B cell (primary cell): ENCODE measurements at regions not wholly inside any gene's neighbourhood (a gene's known extent, or its start where the extent isn't known, plus 50 kb on each side); places are given as distances from the start of the nearest gene placed in this dataset.

ENCODE experiments used
- ATAC-seq: fragments of 200-7000 bp; cut with Tn5 transposase; one replicate; pipeline ENCODE4 v1.10.0; 2021; ENCODE audit warnings: low read depth, mild to moderate bottlenecking, moderate number of reproducible peaks, moderate library complexity
- CTCF ChIA-PET: fragments of 350-600 bp; sonication (Branson Sonifier 250); formaldehyde crosslinking; loops from one replicate; lab custom pipeline; 2021; ENCODE audit warnings: antibody characterized with exemption, inconsistent platforms; lab: Charles Lee
- POLR2A ChIA-PET: fragments of 350-600 bp; sonication (Branson Sonifier 250); formaldehyde crosslinking; loops from one replicate; lab custom pipeline; 2021; ENCODE audit warnings: antibody characterized with exemption; lab: Charles Lee
- DNase-seq: peaks from one replicate; pipeline ENCODE4 v3.0.0; 2013
- H2AFZ ChIP-seq: 2 replicates; pipeline ENCODE4 v1.6.1; 2012; ENCODE audit warnings: mild to moderate bottlenecking, low read depth, low read length; ENCODE audit not compliant: insufficient read depth, poor library complexity, severe bottlenecking
- H3K27ac ChIP-seq, 2 donors: 1 replicate in 1 of 2; 2 replicates in 1 of 2; pipeline ENCODE4 v1.5.1; 2012 to 2013; ENCODE audit warnings: low read length in 2 of 2, mild to moderate bottlenecking in 2 of 2, moderate library complexity in 1 of 2
- H3K27me3 ChIP-seq, 4 experiments: fragments of 200-600 bp in 1 of 4; sonication (generic) in 1 of 4; replicated peaks in 1 of 4; 1 replicate in 2 of 4; 2 replicates in 2 of 4; pipeline versions ENCODE4 v1.6.1 to v1.7.0; 2013 to 2016; ENCODE audit warnings: low read length in 3 of 4, mild to moderate bottlenecking in 2 of 4, mixed read lengths in 1 of 4, moderate library complexity in 1 of 4; ENCODE audit not compliant: insufficient read depth in 4 of 4, control insufficient read depth in 3 of 4; ENCODE audit errors: control extremely low read depth in 1 of 4
- H3K36me3 ChIP-seq, 2 experiments: replicated peaks in 1 of 2; 1 replicate in 1 of 2; 2 replicates in 1 of 2; pipeline versions ENCODE4 v1.6.1 to v1.7.1; 2013; ENCODE audit warnings: low read length in 1 of 2; ENCODE audit not compliant: insufficient read depth in 2 of 2, control insufficient read depth in 1 of 2; ENCODE audit errors: control extremely low read depth in 1 of 2, extremely low read depth in 1 of 2
- H3K4me1 ChIP-seq, 2 donors: fragments of 200-600 bp in 1 of 2; sonication (generic) in 1 of 2; 1 replicate in 1 of 2; 2 replicates in 1 of 2; pipeline versions ENCODE4 v1.5.1 to v1.6.1; 2013 to 2017; ENCODE audit warnings: low read length in 2 of 2; ENCODE audit not compliant: control insufficient read depth in 2 of 2, insufficient read depth in 2 of 2
- H3K4me2 ChIP-seq: replicated peaks from 2 replicates; pipeline ENCODE3; 2012; ENCODE audit warnings: mild to moderate bottlenecking, low read depth, low read length; ENCODE audit not compliant: poor library complexity, severe bottlenecking
- H3K4me3 ChIP-seq, 5 experiments: fragments of 200-600 bp in 1 of 5; sonication (generic) in 1 of 5; 1 replicate in 3 of 5; 2 replicates in 2 of 5; pipeline versions ENCODE4 v1.5.1 to v1.7.0; 2011 to 2016; ENCODE audit warnings: low read length in 4 of 5, mild to moderate bottlenecking in 4 of 5, low read depth in 2 of 5, control low read depth in 1 of 5, moderate library complexity in 1 of 5; ENCODE audit not compliant: insufficient read depth in 1 of 5; ENCODE audit errors: control extremely low read depth in 1 of 5, extremely low read depth in 1 of 5
- H3K79me2 ChIP-seq: fragments of 200-600 bp; sonication (generic); one replicate; pipeline ENCODE4 v1.6.0; 2016; ENCODE audit warnings: low read length; ENCODE audit not compliant: control insufficient read depth, insufficient read depth
- H3K9ac ChIP-seq: fragments of 200-600 bp; sonication (generic); 2 replicates; pipeline ENCODE4 v1.6.1; 2017; ENCODE audit warnings: mild to moderate bottlenecking, low read length, moderate library complexity
- H3K9me3 ChIP-seq, 3 donors: one replicate each; pipeline versions ENCODE4 v1.6.1 to v1.7.1; 2013; ENCODE audit warnings: low read length in 2 of 3; ENCODE audit not compliant: control insufficient read depth in 2 of 3, insufficient read depth in 1 of 3; ENCODE audit errors: control extremely low read depth in 1 of 3
- H4K20me1 ChIP-seq: 2 replicates; pipeline ENCODE4 v1.6.0; 2012; ENCODE audit warnings: mild to moderate bottlenecking, low read length; ENCODE audit not compliant: insufficient read depth, control insufficient read depth, poor library complexity, severe bottlenecking
- H3K27ac Mint-ChIP-seq: one replicate; pipeline ENCODE4 v1.8.0; 2021; ENCODE audit warnings: mixed read lengths
- H3K27me3 Mint-ChIP-seq: one replicate; pipeline ENCODE4 v1.8.0; 2021; ENCODE audit warnings: mixed read lengths
- H3K4me1 Mint-ChIP-seq: one replicate; pipeline ENCODE4 v1.8.0; 2021; ENCODE audit warnings: mixed read lengths
- H3K4me3 Mint-ChIP-seq: one replicate; pipeline ENCODE4 v1.8.0; 2021; ENCODE audit warnings: mixed read lengths
- H3K9me3 Mint-ChIP-seq: one replicate; pipeline ENCODE4 v1.8.0; 2022; ENCODE audit warnings: mixed read lengths; ENCODE audit not compliant: insufficient read depth
- CTCF ChIP-seq: fragments of 200-600 bp; IDR thresholded peaks from one replicate; pipeline ENCODE4 v1.8.0; 2022; ENCODE audit warnings: antibody characterized with exemption, mild to moderate bottlenecking
- EZH2 ChIP-seq: IDR thresholded peaks from 2 replicates; pipeline ENCODE4 v1.6.1; 2012; ENCODE audit warnings: borderline replicate concordance, low read depth, mild to moderate bottlenecking, moderate library complexity, low read length; ENCODE audit not compliant: insufficient read depth, poor library complexity, severe bottlenecking
- WGBS: methylation state at CpG from one replicate; pipeline ENCODE4 v1.1.5; 2013; ENCODE audit warnings: missing lambda C conversion rate; ENCODE audit not compliant: insufficient coverage; 5-methylcytosine and 5-hydroxymethylcytosine counted together
- intact Hi-C: fragments of 100-400 bp; cut with micrococcal nuclease; formaldehyde crosslinking; loops from one replicate; pipeline ENCODE4 v1.10.0; 2022

- H3K4me2 ChIP-seq = no peak overlapping the region
- H3K79me2 ChIP-seq = no peaks in the 10 kb centered on the region
- no peak overlapping the region for H3K4me3 ChIP-seq
- H3K36me3 ChIP-seq = no peaks in the 10 kb centered on the region
- Mint-ChIP-seq H3K4me3 (no peak overlapping the region), H3K4me1 (peaks cover 5% of the 10 kb centered on the region), H3K27me3 (no peaks in the 10 kb centered on the region), H3K27ac (no peak overlapping the region), H3K9me3 (no peaks in the 10 kb centered on the region)
- no peak overlapping the region for H2AFZ ChIP-seq
- peaks cover 0 to 18% (median 4%) of the 10 kb centered on the region in 3 donors for H3K9me3 ChIP-seq
- DNase-seq (no peak), ATAC-seq (no peak)
- no peak overlapping the region for H3K27ac ChIP-seq
- H4K20me1 ChIP-seq = no peaks in the 10 kb centered on the region
- POLR2A ChIA-PET = interaction anchor here (0.5 kb wide), 1 partner anchor 30 kb away, joined by 3 read pairs; no protein-coding TSS in a partner anchor
- WGBS = 66% methylated on average over 26 of the region's 32 CpGs
- no peak for TF ChIP-seq CTCF
- TF ChIP-seq EZH2 = no peak
- H3K4me1 ChIP-seq = peaks cover 7 to 13% of the 10 kb centered on the region in 2 donors
- intact Hi-C loops = no loop called here
- no peak overlapping the region for H3K9ac ChIP-seq
- CTCF ChIA-PET = no interaction called here
- no peaks in the 10 kb centered on the region for H3K27me3 ChIP-seq
Measured at GRCh38 chr9:134215699-134216448, 51.5 kb upstream of the RNU6ATAC start.

- Mint-ChIP-seq H3K4me1 (peaks cover 5% of the 10 kb centered on the region), H3K27me3 (no peaks in the 10 kb centered on the region), H3K27ac (no peak overlapping the region), H3K9me3 (no peaks in the 10 kb centered on the region), H3K4me3 (no peak overlapping the region)
- no peak for TF ChIP-seq CTCF
- TF ChIP-seq EZH2 = no peak
- Histone ChIP-seq H3K4me3 (no peak overlapping the region), H3K4me1 (peaks cover 7 to 13% of the 10 kb centered on the region in 2 donors), H3K27ac (no peak overlapping the region), H4K20me1 (no peaks in the 10 kb centered on the region), H2AFZ (no peak overlapping the region), H3K79me2 (no peaks in the 10 kb centered on the region), H3K9ac (no peak overlapping the region), H3K27me3 (no peaks in the 10 kb centered on the region), H3K9me3 (peaks cover 0 to 18% (median 4%) of the 10 kb centered on the region in 3 donors), H3K4me2 (no peak overlapping the region), H3K36me3 (no peaks in the 10 kb centered on the region)
- POLR2A ChIA-PET = no interaction called here
- intact Hi-C loops = no loop called here
- ATAC-seq (no peak), DNase-seq (no peak)
- 90% methylated on average over 14 of the region's 14 CpGs for WGBS
- CTCF ChIA-PET = no interaction called here
Measured at GRCh38 chr9:134216449-134216951, 52.1 kb upstream of the RNU6ATAC start.
